ENCODE measurements at regions not wholly inside any gene's neighbourhood (a gene's known extent, or its start where the extent isn't known, plus 50 kb on each side); places are given as distances from the start of the nearest gene placed in this dataset.

GRCh38 chr2:234764372-234764771 is 187.4 kb upstream of the SH3BP4 start:
- no peak for DNase-seq (ENCODE audit: low read depth)

- no peak for DNase-seq (ENCODE audit: low read depth)
Observed at GRCh38 chr2:234763002-234763873, 188.6 kb upstream of the SH3BP4 start.

- no peak for DNase-seq (ENCODE audit: low read depth)
Observed at GRCh38 chr2:234761910-234762309, 189.9 kb upstream of the SH3BP4 start.

GRCh38 chr2:234754126-234754525 is 197.7 kb upstream of the SH3BP4 start:
- DNase-seq (ENCODE audit: low read depth): no peak

- no peak for DNase-seq (ENCODE audit: low read depth)
Observed at GRCh38 chr2:234753701-234754100, 198.1 kb upstream of the SH3BP4 start.

GRCh38 chr2:234752966-234753365 is 198.9 kb upstream of the SH3BP4 start:
- DNase-seq (ENCODE audit: low read depth): no peak

GRCh38 chr2:234751275-234751973 is 200.4 kb upstream of the SH3BP4 start:
- DNase-seq (ENCODE audit: low read depth): no peak

- DNase-seq (ENCODE audit: low read depth): no peak
Observed at GRCh38 chr2:234747833-234748559, 203.8 kb upstream of the SH3BP4 start.

- DNase-seq (ENCODE audit: low read depth): no peak
Observed at GRCh38 chr2:234747032-234747431, 204.8 kb upstream of the SH3BP4 start.

- no peak for DNase-seq (ENCODE audit: low read depth)
Observed at GRCh38 chr2:234745347-234745746, 206.5 kb upstream of the SH3BP4 start.

- DNase-seq (ENCODE audit: low read depth): no peak
Observed at GRCh38 chr2:234741976-234742375, 209.8 kb upstream of the SH3BP4 start.

GRCh38 chr2:234739061-234739460 is 212.8 kb upstream of the SH3BP4 start:
- DNase-seq (ENCODE audit: low read depth): no peak

- no peak for DNase-seq (ENCODE audit: low read depth)
Observed at GRCh38 chr2:234735829-234736228, 216.0 kb upstream of the SH3BP4 start.

GRCh38 chr2:234733795-234734600 is 217.8 kb upstream of the SH3BP4 start:
- no peak for DNase-seq (ENCODE audit: low read depth)

GRCh38 chr2:234733093-234733489 is 218.7 kb upstream of the SH3BP4 start:
- DNase-seq (ENCODE audit: low read depth): no peak

- DNase-seq (ENCODE audit: low read depth): no peak
Observed at GRCh38 chr2:234732404-234733092, 219.3 kb upstream of the SH3BP4 start.

- no peak for DNase-seq (ENCODE audit: low read depth)
Observed at GRCh38 chr2:234731236-234731635, 220.6 kb upstream of the SH3BP4 start.

GRCh38 chr2:234730066-234730640 is 221.7 kb upstream of the SH3BP4 start:
- DNase-seq (ENCODE audit: low read depth): no peak

GRCh38 chr2:234725528-234726264 is 226.1 kb upstream of the SH3BP4 start:
- DNase-seq (ENCODE audit: low read depth): no peak

- no peak for DNase-seq (ENCODE audit: low read depth)
Observed at GRCh38 chr2:234724850-234725249, 227.0 kb upstream of the SH3BP4 start.

Measured in activated T-helper 9 cell treated with anti-CD3 and anti-CD28 coated beads, Interleukin-2, amount 50 U/mL, for 16 hours (primary cell).